NCI-H226 (cell line): ENCODE measurements at regions not wholly inside any gene's neighbourhood (a gene's known extent, or its start where the extent isn't known, plus 50 kb on each side); places are given as distances from the start of the nearest gene placed in this dataset.
"Not testable (repeated sequence)": the region's sequence is repeated elsewhere in the genome, so short reads cannot be mapped to it uniquely, and the experiment has no call there.

ENCODE experiments used
- DNase-seq: peaks from one replicate; pipeline ENCODE4 v3.0.0-alpha.2; 2015

DNA sequence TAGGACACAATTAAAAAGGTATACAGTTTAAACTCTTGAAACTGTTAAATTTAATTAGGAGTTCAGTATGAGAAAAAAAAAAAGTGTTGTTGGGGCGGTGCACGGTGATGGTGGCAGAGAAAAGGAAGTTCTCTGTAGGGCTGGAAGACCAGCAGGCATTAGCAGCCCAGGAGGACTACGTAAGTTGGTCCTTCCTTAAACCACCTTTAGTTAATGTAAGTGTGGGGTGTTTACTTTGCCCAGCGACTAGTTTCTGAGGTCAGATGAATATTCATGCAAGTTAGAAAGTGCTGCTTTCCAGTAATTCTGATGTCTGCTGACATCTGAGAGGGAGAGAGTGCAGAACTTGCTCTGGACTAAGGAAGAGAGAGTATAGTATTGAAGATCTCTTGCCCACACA, 54.9 kb downstream of the NKX2-1 start:
- DNase-seq, result no peak

DNA sequence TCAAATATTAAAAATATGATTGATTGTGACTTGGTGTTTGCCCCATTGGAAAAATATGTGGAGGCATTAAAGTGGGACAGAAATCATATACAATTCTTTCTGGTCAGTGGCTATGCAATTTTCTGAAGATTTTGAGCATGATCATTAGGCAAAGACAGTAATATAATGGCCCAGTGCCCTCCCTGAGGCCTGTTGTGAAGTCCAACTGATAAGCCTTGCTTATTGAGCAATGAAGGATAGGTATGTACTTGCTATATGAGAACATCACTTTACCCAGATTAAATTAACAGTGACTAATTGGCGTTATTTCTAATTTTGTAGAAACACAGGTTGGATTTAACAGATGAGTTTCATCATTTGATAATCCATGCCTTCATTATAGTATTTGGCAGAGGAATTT, 57.1 kb downstream of the NKX2-1 start:
- no peak for DNase-seq

DNA sequence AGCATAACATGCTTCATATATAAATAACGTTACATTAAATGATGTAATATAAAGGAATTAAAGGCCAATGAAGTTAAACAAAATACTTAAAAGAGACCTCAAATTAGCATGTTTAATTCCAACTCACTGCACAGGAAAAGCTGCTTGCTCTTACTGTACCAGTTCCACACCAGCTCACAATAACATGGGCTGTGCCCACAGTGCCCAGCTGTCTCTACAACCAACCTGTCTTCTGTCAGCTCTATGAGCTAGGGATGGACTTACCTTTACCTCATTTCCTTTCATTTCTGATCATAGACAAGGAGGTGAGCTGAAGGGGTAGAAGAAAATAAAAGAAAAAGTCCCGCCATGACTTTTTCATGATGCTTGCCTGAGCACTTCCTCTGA, 64.8 kb downstream of the NKX2-1 start:
- DNase-seq, result no peak

DNA sequence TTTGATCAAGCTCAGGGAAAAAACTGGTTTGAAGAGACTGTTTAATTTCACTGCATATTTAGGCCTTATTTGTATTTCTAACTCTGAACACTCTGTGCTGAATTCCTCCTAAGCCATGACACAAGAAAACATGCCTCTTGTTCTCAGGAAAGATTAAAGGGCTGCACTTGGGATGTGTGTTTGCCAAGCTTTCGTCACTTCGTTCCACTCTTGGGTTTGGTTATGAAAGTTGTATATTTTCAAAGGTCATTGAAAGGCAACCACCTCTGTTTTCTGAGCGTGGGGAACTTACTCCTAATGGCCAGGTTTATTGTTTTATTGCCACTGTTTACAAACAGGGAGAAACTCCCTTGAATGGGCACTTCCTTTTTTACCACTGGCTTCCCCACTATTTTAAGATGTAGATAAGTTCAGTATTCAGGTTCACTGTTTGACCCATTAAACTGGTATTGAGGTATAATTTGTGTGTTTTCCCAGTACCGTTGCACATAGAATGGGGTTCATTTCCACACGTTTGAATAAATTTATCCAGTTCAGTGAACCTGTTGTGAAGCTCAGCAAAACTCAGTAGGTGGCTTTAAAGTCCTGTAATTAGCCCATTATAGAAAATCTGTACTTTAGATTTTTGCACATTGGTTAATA, 65.3 kb downstream of the NKX2-1 start:
- no peak for DNase-seq

DNA sequence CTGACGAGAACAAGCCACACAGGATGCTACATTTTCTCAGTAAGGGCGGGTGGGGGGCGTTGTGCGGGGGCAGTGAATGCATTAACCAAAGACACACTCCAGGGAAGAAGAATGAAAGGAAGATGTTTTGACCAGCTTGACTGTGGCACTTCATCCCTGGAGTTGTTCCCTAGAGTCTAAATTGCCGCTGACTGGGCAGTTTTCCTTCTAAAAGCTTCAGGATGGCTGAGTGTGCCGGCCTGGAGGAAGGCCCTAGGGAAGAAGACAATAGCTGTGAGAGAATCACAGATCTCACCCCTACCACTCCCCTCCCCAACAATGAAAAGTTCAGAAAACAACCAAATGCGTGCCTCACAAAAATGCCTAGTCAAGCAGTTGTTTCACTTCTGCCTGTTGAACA, 67.2 kb downstream of the NKX2-1 start:
- no peak for DNase-seq

GRCh38 chr14:36451310-36452065, 68.5 kb downstream of the NKX2-1 start:
- DNase-seq, result no peak

GRCh38 chr14:36450550-36450949, 69.5 kb downstream of the NKX2-1 start:
- no peak for DNase-seq

GRCh38 chr14:36449903-36450302, 70.1 kb downstream of the NKX2-1 start:
- DNase-seq, result no peak

DNA sequence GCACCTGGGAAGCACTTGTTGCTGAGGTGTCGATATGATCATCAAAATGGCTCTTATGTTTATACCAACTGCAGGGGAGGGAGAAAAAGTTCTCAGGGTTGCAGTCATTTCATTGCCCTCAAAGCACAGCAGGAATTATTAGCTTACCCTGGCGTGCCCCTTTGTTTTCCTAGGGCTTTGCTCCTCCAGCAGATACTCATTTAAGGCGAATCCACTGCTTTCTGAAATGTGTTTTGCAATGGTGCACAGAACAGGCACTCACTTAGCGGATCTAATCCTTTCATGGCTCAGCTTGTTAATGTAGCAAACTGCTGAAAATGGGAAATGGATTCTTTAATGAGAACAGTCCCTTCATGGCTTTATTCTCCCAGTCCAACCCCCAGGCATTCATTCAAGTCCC, 76.7 kb downstream of the NKX2-1 start:
- no peak for DNase-seq

- DNase-seq, result no peak
These were observed 77.2 kb downstream of the NKX2-1 start for GRCh38 chr14:36442824-36443241.

- no peak for DNase-seq
These were observed 78.7 kb downstream of the NKX2-1 start for GRCh38 chr14:36441283-36441682.

DNA sequence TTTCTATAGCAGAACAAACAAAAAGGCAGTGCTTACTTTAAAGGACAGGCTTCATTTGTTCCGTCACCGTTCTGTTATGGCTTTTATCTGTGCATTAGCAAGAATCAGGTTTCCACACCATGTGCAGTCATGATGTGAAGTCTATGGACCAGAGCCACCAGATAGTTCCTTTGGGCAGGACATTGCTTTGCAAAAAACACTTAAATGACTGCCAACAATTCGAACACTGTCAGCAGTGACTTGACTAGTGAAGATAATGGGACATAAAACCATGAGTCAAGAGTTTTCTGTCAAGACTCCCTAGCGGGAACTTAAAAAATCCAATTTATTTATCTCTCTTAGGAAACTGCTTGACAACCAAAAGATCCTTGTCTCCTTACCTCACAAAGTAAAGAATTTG, 80.3 kb downstream of the NKX2-1 start:
- no peak for DNase-seq

- no peak for DNase-seq
These were observed 81.1 kb downstream of the NKX2-1 start for GRCh38 chr14:36438883-36439282.

- no peak for DNase-seq
These were observed 89.4 kb downstream of the NKX2-1 start for GRCh38 chr14:36430662-36431084.

DNA sequence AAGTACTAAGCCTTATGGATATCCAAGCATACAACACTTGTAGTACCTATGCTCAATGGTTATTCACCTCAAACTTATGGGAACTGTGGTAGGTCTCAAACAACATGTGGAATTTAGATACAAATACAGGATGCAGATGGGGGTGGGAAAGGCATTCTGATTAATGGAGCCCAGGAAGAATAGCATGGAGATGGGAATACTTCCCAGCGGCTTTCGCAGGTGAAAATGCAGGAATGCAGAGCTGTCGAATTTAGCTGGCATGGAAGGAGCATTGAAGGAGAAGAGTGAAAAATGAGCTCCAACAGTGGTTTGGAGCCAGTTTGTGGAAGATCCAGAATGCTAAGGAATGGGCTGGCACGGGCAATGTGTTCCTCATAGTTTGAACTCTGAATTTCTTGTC, 89.9 kb downstream of the NKX2-1 start:
- no peak for DNase-seq

DNA sequence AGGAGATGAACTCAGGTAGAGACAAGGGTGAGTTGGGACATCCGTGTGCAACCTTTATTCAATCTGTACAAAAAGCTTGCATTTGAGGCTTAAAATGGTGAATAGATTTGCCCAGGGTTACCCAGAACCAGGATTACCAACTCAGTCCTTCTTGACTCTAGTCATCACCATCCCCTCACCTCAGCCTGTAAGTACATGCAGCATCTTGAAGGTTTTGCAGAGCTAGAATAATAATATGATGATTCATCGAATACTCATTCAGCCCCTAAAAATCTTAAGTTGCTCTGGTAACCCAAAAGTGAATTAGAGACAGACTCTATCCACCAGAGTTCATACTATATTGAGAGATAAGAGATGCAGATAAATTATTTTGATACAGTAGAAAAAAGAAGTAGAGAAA, 90.3 kb downstream of the NKX2-1 start:
- DNase-seq, result no peak

DNA sequence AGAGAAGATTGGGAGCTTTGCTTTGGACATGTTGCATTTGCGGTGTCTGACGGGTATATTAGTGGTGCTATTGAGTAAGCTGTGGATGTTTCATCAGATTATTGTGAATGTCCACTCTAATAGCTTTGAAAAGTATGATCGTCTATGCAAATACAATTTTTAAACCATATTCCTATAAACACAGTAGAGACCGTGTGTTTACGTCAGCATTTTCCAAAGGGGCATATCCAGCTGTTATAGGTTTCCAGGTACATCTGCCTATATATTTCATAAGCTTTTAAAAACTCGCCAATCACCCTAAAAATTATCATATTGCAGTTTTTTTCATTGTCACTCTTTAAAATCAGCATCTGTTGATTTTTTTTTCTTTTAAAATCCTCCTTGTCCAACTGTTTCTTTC, 91.7 kb downstream of the NKX2-1 start:
- no peak for DNase-seq

GRCh38 chr14:36426836-36427235, 93.2 kb downstream of the NKX2-1 start:
- no peak for DNase-seq

- DNase-seq, result no peak
These were observed 93.9 kb downstream of the NKX2-1 start for GRCh38 chr14:36426113-36426512.

DNA sequence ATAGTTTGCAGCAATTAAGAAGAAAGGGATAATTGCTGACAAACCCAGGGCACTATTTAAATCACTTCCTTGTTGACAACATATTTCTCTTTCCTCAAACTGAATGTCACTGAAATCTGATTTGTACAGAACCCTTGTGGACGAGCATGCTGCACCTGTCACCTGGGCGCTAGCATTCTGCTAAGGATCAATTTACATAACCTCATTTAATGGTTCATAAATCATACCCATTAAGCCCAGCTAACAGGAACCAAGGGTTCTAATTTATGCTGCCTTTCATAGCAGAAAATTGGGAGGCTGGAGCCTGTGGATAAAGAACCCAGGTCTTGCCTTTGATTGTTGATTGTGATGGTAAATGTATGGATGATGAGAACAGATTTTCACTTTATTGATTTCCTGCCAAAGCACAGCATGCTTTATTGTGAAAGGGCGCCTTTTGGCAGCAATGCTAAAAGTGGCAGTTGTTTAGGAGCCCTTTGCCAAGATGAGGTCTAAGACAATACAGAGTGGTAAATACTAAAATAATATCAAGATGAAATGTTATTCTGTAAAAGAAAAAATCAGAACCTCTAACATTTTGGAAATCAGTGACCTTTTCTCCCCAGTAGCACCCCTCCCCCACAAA, 95.4 kb downstream of the NKX2-1 start:
- DNase-seq, result no peak

- DNase-seq, result no peak
These were observed 96.6 kb downstream of the NKX2-1 start for GRCh38 chr14:36423430-36423829.

GRCh38 chr14:36420149-36420687, 99.8 kb upstream of the MBIP start:
- DNase-seq, result no peak

DNA sequence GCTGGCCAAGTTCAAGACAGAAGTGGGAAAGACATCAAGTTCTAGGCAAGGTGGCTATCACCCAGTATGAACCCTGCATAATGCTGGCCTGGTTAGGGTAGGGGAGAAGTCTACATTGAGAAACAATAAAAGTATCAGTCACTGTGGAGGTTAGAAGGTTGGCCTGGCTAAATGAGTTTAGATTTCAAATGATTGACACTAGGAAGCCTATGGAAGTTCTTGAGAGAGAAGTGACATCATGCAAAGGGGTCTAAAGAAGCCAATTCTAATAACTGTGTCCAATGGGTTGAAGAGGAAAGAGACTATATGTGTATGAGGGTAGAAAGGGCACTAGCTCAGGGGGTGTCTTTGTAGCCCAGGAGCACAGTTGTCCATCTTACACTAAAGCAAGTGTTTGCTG, 98.5 kb upstream of the MBIP start:
- DNase-seq, result no peak

GRCh38 chr14:36411951-36412350, 91.5 kb upstream of the MBIP start:
- not testable (repeated sequence) for DNase-seq
